ENCODE measurements at regions not wholly inside any gene's neighbourhood (a gene's known extent, or its start where the extent isn't known, plus 50 kb on each side); places are given as distances from the start of the nearest gene placed in this dataset.

- TF ChIP-seq CTCF (conservative IDR thresholded peaks at IDR 0.05; ENCODE audit: low read depth, low read length) (no peak), EZH2 (IDR thresholded peaks at IDR 0.05; ENCODE audit: low read length, unreplicated experiment) (no peak), EZH2phosphoT487 (IDR thresholded peaks at IDR 0.05; ENCODE audit: borderline replicate concordance, low read length) (no peak)
These were observed 320.1 kb downstream of the SOX9 start for GRCh38 chr17:72440961-72441360.

Data from PC-3 (cell line).